22Rv1 (cell line): ENCODE measurements at regions not wholly inside any gene's neighbourhood (a gene's known extent, or its start where the extent isn't known, plus 50 kb on each side); places are given as distances from the start of the nearest gene placed in this dataset.

Experiments used
- ZFX ChIP-seq: fragments of 450-650 bp; IDR thresholded peaks from 2 replicates; pipeline ENCODE4 v1.6.1; 2017; ENCODE audit warnings: antibody characterized with exemption, borderline replicate concordance
- TF ChIP-seq, protein P1 (sequence below): fragments of 450-650 bp; IDR thresholded peaks from 2 replicates; pipeline ENCODE4 v1.5.1; 2017; ENCODE audit warnings: mild to moderate bottlenecking

GRCh38 chr3:82022836-82023235, 261.4 kb upstream of the GBE1 start:
- TF ChIP-seq, protein P1, sequence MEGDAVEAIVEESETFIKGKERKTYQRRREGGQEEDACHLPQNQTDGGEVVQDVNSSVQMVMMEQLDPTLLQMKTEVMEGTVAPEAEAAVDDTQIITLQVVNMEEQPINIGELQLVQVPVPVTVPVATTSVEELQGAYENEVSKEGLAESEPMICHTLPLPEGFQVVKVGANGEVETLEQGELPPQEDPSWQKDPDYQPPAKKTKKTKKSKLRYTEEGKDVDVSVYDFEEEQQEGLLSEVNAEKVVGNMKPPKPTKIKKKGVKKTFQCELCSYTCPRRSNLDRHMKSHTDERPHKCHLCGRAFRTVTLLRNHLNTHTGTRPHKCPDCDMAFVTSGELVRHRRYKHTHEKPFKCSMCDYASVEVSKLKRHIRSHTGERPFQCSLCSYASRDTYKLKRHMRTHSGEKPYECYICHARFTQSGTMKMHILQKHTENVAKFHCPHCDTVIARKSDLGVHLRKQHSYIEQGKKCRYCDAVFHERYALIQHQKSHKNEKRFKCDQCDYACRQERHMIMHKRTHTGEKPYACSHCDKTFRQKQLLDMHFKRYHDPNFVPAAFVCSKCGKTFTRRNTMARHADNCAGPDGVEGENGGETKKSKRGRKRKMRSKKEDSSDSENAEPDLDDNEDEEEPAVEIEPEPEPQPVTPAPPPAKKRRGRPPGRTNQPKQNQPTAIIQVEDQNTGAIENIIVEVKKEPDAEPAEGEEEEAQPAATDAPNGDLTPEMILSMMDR: no peak
- TF ChIP-seq ZFX: no peak
